Right atrium auricular region (tissue), 2 donors: ENCODE measurements at regions not wholly inside any gene's neighbourhood (a gene's known extent, or its start where the extent isn't known, plus 50 kb on each side); places are given as distances from the start of the nearest gene placed in this dataset.

Experiments
- DNase-seq: peaks from one replicate; pipeline ENCODE4 v3.0.0-alpha.2; 2019; ENCODE audit warnings: low spot score
- H3K27ac ChIP-seq, 2 donors: fragments of 200-600 bp; sonication (generic); 1 replicate in 1 of 2; 2 replicates in 1 of 2; pipeline ENCODE4 v1.5.1; 2016 to 2019
- H3K27me3 ChIP-seq, 2 donors: fragments of 200-600 bp; sonication (generic); one replicate each; pipeline versions ENCODE4 v1.5.1 to v1.6.0; 2017 to 2019
- H3K36me3 ChIP-seq: fragments of 200-600 bp; sonication (generic); one replicate; pipeline ENCODE4 v1.5.1; 2016
- H3K4me1 ChIP-seq, 2 donors: fragments of 200-600 bp; sonication (generic); one replicate each; pipeline versions ENCODE4 v1.5.1 to v1.6.0; 2017 to 2019
- H3K4me3 ChIP-seq, 2 donors: fragments of 200-600 bp; sonication (generic); 1 replicate in 1 of 2; 2 replicates in 1 of 2; pipeline ENCODE4 v1.5.1; 2017 to 2019; ENCODE audit warnings: mild to moderate bottlenecking in 1 of 2, moderate library complexity in 1 of 2
- H3K9me3 ChIP-seq, 2 donors: fragments of 200-600 bp; sonication (generic); one replicate each; pipeline ENCODE4 v1.5.1; 2019
- CTCF ChIP-seq, 2 donors: fragments of 200-600 bp; sonication (generic); IDR thresholded peaks; one replicate each; pipeline ENCODE4 v1.5.1; 2019; ENCODE audit warnings: antibody characterized with exemption in 2 of 2

DNA sequence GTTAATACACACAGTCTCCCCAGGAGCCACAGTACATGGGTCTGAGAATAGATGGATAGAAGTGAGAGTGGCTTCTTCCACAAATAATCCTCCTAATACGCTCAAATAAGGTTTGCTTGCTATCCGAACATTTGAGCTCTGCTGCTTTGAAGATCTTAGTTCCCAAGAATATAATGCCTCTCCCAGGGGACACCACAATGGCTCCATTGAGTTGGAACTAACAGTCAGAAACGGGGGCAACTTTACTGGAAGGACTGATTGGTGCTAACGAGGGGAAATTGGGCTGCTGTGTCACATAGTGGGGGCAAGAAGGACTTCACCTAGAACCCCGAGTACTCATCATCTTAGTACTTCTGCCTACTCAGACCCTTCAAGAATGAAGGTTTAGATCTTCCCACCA lies 66.2 kb downstream of the IGLL5 start:
- DNase-seq = no peak
- H3K27me3 ChIP-seq = no peaks in the 10 kb centered on the region

GRCh38 chr22:22954656-22955055 lies 67.0 kb downstream of the IGLL5 start:
- no peak for TF ChIP-seq CTCF (IDR thresholded peaks at IDR 0.05)
- H3K9me3 ChIP-seq = no peaks in the 10 kb centered on the region
- DNase-seq = no peak
- no peak overlapping the region for H3K4me3 ChIP-seq
- H3K36me3 ChIP-seq = no peaks in the 10 kb centered on the region
- no peaks in the 10 kb centered on the region for H3K27me3 ChIP-seq
- no peaks in the 10 kb centered on the region for H3K4me1 ChIP-seq
- no peak overlapping the region for H3K27ac ChIP-seq

More for the DNA sequence above, 66.2 kb downstream of the IGLL5 start:
- no peaks in the 10 kb centered on the region for H3K36me3 ChIP-seq
- H3K27ac ChIP-seq = no peak overlapping the region
- no peak overlapping the region for H3K4me3 ChIP-seq
- H3K9me3 ChIP-seq = no peaks in the 10 kb centered on the region
- no peaks in the 10 kb centered on the region for H3K4me1 ChIP-seq
- TF ChIP-seq CTCF (IDR thresholded peaks at IDR 0.05) = no peak

- no peak for TF ChIP-seq CTCF (IDR thresholded peaks at IDR 0.05)
- no peak overlapping the region for H3K27ac ChIP-seq
- H3K4me3 ChIP-seq = no peak overlapping the region
- H3K9me3 ChIP-seq = no peaks in the 10 kb centered on the region
- H3K36me3 ChIP-seq = no peaks in the 10 kb centered on the region
- H3K4me1 ChIP-seq = no peaks in the 10 kb centered on the region
- no peak for DNase-seq
- no peaks in the 10 kb centered on the region for H3K27me3 ChIP-seq
Measured at GRCh38 chr22:22955276-22955798, 67.7 kb downstream of the IGLL5 start.

DNA sequence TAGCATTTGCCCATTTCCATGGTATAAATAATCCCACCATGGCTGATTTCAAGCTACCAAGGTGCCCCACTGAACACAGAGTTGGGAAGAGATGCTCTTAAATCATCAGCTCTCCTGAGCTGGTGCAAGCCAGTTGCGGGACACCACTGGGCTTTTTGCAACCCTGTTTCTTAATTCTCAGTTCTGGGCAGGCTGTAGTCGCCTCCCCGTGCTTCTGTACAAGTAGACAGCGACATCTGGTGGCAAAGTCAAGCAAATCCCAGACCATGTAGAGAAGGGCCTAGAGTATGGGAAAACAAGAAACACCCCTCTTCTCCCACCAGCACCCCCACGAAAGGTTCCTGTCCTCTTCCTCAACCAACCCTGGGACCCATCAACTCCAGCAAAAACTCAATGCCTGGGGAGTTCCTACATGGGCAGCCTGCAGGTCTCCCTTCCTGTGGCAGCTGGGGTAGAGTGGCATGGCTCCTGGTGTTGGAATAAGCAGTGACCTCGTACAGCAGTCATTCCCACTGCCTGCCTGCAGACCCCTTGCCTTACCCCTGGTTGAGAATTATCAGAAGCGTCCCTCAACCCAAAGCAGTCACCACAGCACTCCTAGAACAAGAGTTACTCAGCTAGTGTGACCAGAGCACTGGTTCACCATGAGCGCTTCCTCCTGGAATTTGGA lies 68.4 kb downstream of the IGLL5 start:
- H3K27me3 ChIP-seq = no peaks in the 10 kb centered on the region
- DNase-seq = peak; percentile 69

DNA sequence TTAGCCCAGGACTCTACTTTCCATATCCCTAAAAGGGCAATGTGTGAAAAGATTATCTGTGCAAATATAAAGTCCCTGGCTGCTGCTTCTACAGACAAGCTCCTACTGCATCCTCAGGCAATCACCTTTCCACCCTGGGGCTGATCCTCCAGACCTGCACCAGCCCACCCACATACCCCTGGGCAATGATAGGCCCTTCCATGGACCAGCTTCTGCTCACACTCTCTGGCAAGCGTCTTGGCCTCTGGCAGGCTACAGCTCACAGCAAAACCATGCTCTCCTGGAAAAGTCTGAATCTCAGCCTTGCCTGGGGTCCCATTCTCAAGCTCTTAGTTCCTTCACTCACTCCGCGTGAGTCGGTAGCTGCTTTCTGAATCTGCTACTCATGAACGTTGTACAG lies 69.5 kb downstream of the IGLL5 start:
- H3K36me3 ChIP-seq = no peaks in the 10 kb centered on the region
- H3K4me1 ChIP-seq = no peaks in the 10 kb centered on the region
- H3K27me3 ChIP-seq = no peaks in the 10 kb centered on the region
- TF ChIP-seq CTCF (IDR thresholded peaks at IDR 0.05) = no peak
- H3K27ac ChIP-seq = no peak overlapping the region
- DNase-seq = no peak
- peaks cover 0 to 11% of the 10 kb centered on the region in 2 donors for H3K9me3 ChIP-seq
- no peak overlapping the region for H3K4me3 ChIP-seq

More for the DNA sequence above, 68.4 kb downstream of the IGLL5 start:
- Histone ChIP-seq H3K4me1 (no peaks in the 10 kb centered on the region), H3K9me3 (peaks cover 0 to under 1% of the 10 kb centered on the region in 2 donors), H3K36me3 (no peaks in the 10 kb centered on the region), H3K27ac (no peak overlapping the region), H3K4me3 (no peak overlapping the region)
- peak; percentile 61 to 91 for TF ChIP-seq CTCF (IDR thresholded peaks at IDR 0.05)

DNA sequence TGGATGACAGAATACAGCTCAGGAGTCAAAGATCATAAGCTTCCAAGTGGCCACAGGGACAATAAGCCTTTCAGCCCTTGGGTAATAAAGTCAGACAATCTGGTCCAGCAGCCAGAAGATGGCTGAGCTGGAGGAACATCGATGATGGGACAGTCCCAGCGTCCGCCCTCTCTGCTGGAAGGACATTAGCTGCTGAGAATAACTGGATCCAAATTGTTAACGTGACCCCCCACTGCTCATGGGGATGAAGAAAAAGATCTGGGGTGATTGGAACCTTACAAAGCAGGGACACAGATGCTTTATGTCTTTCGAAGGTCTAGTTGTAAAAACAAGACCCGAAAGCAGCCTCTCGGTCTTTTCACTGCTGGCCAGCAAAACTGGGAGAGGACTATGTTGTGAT lies 71.0 kb downstream of the IGLL5 start:
- Histone ChIP-seq H3K27ac (no peak overlapping the region), H3K27me3 (no peaks in the 10 kb centered on the region), H3K4me3 (no peak overlapping the region), H3K4me1 (no peaks in the 10 kb centered on the region), H3K36me3 (no peaks in the 10 kb centered on the region), H3K9me3 (peaks cover 0 to 15% of the 10 kb centered on the region in 2 donors)
- no peak for TF ChIP-seq CTCF (IDR thresholded peaks at IDR 0.05)
- DNase-seq = no peak
